ENCODE measurements at regions not wholly inside any gene's neighbourhood (a gene's known extent, or its start where the extent isn't known, plus 50 kb on each side); places are given as distances from the start of the nearest gene placed in this dataset.

DNA sequence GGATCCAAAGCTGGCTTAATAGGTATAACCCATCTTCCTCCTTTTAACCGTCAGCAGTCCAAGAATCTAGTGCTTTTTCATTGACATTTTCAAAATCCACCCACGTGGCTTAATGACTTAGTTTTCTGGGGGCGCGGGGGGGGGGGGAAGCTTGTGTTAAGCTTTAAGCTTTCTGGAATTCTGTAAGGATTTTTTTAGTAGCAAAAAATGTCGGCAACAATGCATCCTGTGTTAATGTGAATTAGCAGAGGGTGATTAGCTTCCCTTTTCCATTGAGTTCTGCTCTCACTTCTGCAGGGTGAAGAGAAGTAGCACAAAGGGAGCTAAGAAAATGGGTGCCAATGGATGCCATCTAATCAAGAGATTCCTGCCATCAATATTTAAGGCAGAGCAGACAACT lies 348.2 kb downstream of the SAMD5 start:
- Histone ChIP-seq H4K20me1 (ENCODE audit: insufficient read depth) (no peaks in the 10 kb centered on the region), H3K4me2 (ENCODE audit: low read length) (no peak overlapping the region), H3K79me2 (ENCODE audit: insufficient read depth, low read length) (no peaks in the 10 kb centered on the region), H3K27ac (ENCODE audit: low read depth, low read length) (no peak overlapping the region), H2AFZ (ENCODE audit: low read depth, low read length, poor library complexity, severe bottlenecking) (no peak overlapping the region), H3K27me3 (ENCODE audit: insufficient read depth, low read length) (no peaks in the 10 kb centered on the region), H3K9me2 (ENCODE audit: insufficient read depth) (no peaks in the 10 kb centered on the region), H3K4me3 (replicated peaks in 1 of 2; ENCODE audit: low read depth in 1 of 2, low read length in 2 of 2) (no peak overlapping the region), H3K36me3 (ENCODE audit: control insufficient read depth in 1 of 2, insufficient read depth in 2 of 2, low read length in 2 of 2) (no peaks in the 10 kb centered on the region), H3K9me3 (ENCODE audit: control insufficient read depth in 1 of 2, insufficient read depth in 1 of 2, low read depth in 1 of 2, low read length in 2 of 2) (no peaks in the 10 kb centered on the region), H3K9ac (ENCODE audit: low read length) (no peak overlapping the region), H3K4me1 (ENCODE audit: control insufficient read depth in 1 of 2, insufficient read depth in 2 of 2, low read length in 2 of 2) (no peaks in the 10 kb centered on the region)
- ATAC-seq (no peak), DNase-seq (ENCODE audit: low read depth, low spot score) (no peak)
- POLR2A ChIA-PET = no interaction called here
- CTCF ChIA-PET = no interaction called here
- RAD21 ChIA-PET (ENCODE audit: low non-redundant PET in 1 of 2, low total read pairs in 2 of 2, uncharacterized antibody in 2 of 2, unreplicated experiment in 2 of 2) = no interaction called here
- intact Hi-C loops (cut with micrococcal nuclease) = no loop called here
- BruUV-seq (replicated peaks) = no TSS peak
- TF ChIP-seq POLR2AphosphoS5 (IDR thresholded peaks at IDR 0.05; ENCODE audit: low read depth, low read length) = no peak
- no peak for TF ChIP-seq SP1 (IDR thresholded peaks at IDR 0.05; ENCODE audit: low read depth)
- TF ChIP-seq EZH2 (IDR thresholded peaks at IDR 0.05) = no peak
- TF ChIP-seq SIN3A (IDR thresholded peaks at IDR 0.05; ENCODE audit: low read depth) = no peak
- no peak for TF ChIP-seq POLR2A (IDR thresholded peaks at IDR 0.05; ENCODE audit: borderline replicate concordance, extremely low read depth, insufficient read depth, insufficient read length)
- no peak for TF ChIP-seq ZBTB33 (IDR thresholded peaks at IDR 0.05; ENCODE audit: extremely low read depth, insufficient replicate concordance, low read length)
- TF ChIP-seq, protein P1, sequence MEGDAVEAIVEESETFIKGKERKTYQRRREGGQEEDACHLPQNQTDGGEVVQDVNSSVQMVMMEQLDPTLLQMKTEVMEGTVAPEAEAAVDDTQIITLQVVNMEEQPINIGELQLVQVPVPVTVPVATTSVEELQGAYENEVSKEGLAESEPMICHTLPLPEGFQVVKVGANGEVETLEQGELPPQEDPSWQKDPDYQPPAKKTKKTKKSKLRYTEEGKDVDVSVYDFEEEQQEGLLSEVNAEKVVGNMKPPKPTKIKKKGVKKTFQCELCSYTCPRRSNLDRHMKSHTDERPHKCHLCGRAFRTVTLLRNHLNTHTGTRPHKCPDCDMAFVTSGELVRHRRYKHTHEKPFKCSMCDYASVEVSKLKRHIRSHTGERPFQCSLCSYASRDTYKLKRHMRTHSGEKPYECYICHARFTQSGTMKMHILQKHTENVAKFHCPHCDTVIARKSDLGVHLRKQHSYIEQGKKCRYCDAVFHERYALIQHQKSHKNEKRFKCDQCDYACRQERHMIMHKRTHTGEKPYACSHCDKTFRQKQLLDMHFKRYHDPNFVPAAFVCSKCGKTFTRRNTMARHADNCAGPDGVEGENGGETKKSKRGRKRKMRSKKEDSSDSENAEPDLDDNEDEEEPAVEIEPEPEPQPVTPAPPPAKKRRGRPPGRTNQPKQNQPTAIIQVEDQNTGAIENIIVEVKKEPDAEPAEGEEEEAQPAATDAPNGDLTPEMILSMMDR (IDR thresholded peaks at IDR 0.05 in 2 of 3, conservative IDR thresholded peaks at IDR 0.05 in 1 of 3; ENCODE audit: borderline replicate concordance in 1 of 3, insufficient read depth in 1 of 3, low read depth in 2 of 3, low read length in 2 of 3) = no peak
